Fibroblast of mammary gland (primary cell): ENCODE measurements at regions not wholly inside any gene's neighbourhood (a gene's known extent, or its start where the extent isn't known, plus 50 kb on each side); places are given as distances from the start of the nearest gene placed in this dataset.

Source experiments
- DNase-seq: peaks from one replicate; pipeline ENCODE4 v3.0.0-alpha.2; 2010; ENCODE audit warnings: low read depth
- H3K4me3 ChIP-seq: 2 replicates; pipeline ENCODE4 v1.5.1; 2011; ENCODE audit warnings: low read depth, mild to moderate bottlenecking, low read length, moderate library complexity; ENCODE audit not compliant: control insufficient read depth
- CTCF ChIP-seq: conservative IDR thresholded peaks from 2 replicates; pipeline ENCODE4 v1.5.1; 2011; ENCODE audit warnings: low read depth, low read length, inconsistent platforms; ENCODE audit not compliant: control insufficient read depth, insufficient read depth

- peak; percentile 70 for DNase-seq
- no peak for TF ChIP-seq CTCF
- no peak overlapping the region for H3K4me3 ChIP-seq
Observed at GRCh38 chr5:67257500-67257899, 60.9 kb upstream of the CD180 start.

- TF ChIP-seq CTCF: no peak
- no peak overlapping the region for H3K4me3 ChIP-seq
- DNase-seq: no peak
Observed at GRCh38 chr5:67257077-67257476, 60.5 kb upstream of the CD180 start.

- DNase-seq: no peak
- TF ChIP-seq CTCF: no peak
Observed at GRCh38 chr5:67255881-67256280, 59.3 kb upstream of the CD180 start.

GRCh38 chr5:67253911-67254310 is 57.3 kb upstream of the CD180 start:
- TF ChIP-seq CTCF: no peak
- DNase-seq: no peak
- no peak overlapping the region for H3K4me3 ChIP-seq

More at GRCh38 chr5:67255881-67256280, 59.3 kb upstream of the CD180 start:
- no peak overlapping the region for H3K4me3 ChIP-seq

GRCh38 chr5:67249590-67249895 is 52.9 kb upstream of the CD180 start:
- H3K4me3 ChIP-seq: no peak overlapping the region
- TF ChIP-seq CTCF: no peak
- no peak for DNase-seq

GRCh38 chr5:67248703-67249589 is 52.3 kb upstream of the CD180 start:
- no peak overlapping the region for H3K4me3 ChIP-seq
- DNase-seq: no peak

More at GRCh38 chr5:67248703-67249589, 52.3 kb upstream of the CD180 start:
- TF ChIP-seq CTCF: no peak
